H1 (cell line): ENCODE measurements at regions not wholly inside any gene's neighbourhood (a gene's known extent, or its start where the extent isn't known, plus 50 kb on each side); places are given as distances from the start of the nearest gene placed in this dataset.

Source experiments
- PHF8 ChIP-seq: fragments of 200-600 bp; sonication (generic); conservative IDR thresholded peaks from 2 replicates; pipeline ENCODE4 v1.7.1; 2012; ENCODE audit warnings: low read depth, mild to moderate bottlenecking, inconsistent platforms, low read length, moderate library complexity
- TF ChIP-seq, protein P1 (sequence below): fragments of 300-600 bp; sonication (generic); IDR thresholded peaks from 2 replicates; pipeline ENCODE4 v1.7.1; 2012; ENCODE audit warnings: low read length, moderate library complexity, mild to moderate bottlenecking, inconsistent platforms; ENCODE audit not compliant: insufficient replicate concordance

- TF ChIP-seq, protein P1, sequence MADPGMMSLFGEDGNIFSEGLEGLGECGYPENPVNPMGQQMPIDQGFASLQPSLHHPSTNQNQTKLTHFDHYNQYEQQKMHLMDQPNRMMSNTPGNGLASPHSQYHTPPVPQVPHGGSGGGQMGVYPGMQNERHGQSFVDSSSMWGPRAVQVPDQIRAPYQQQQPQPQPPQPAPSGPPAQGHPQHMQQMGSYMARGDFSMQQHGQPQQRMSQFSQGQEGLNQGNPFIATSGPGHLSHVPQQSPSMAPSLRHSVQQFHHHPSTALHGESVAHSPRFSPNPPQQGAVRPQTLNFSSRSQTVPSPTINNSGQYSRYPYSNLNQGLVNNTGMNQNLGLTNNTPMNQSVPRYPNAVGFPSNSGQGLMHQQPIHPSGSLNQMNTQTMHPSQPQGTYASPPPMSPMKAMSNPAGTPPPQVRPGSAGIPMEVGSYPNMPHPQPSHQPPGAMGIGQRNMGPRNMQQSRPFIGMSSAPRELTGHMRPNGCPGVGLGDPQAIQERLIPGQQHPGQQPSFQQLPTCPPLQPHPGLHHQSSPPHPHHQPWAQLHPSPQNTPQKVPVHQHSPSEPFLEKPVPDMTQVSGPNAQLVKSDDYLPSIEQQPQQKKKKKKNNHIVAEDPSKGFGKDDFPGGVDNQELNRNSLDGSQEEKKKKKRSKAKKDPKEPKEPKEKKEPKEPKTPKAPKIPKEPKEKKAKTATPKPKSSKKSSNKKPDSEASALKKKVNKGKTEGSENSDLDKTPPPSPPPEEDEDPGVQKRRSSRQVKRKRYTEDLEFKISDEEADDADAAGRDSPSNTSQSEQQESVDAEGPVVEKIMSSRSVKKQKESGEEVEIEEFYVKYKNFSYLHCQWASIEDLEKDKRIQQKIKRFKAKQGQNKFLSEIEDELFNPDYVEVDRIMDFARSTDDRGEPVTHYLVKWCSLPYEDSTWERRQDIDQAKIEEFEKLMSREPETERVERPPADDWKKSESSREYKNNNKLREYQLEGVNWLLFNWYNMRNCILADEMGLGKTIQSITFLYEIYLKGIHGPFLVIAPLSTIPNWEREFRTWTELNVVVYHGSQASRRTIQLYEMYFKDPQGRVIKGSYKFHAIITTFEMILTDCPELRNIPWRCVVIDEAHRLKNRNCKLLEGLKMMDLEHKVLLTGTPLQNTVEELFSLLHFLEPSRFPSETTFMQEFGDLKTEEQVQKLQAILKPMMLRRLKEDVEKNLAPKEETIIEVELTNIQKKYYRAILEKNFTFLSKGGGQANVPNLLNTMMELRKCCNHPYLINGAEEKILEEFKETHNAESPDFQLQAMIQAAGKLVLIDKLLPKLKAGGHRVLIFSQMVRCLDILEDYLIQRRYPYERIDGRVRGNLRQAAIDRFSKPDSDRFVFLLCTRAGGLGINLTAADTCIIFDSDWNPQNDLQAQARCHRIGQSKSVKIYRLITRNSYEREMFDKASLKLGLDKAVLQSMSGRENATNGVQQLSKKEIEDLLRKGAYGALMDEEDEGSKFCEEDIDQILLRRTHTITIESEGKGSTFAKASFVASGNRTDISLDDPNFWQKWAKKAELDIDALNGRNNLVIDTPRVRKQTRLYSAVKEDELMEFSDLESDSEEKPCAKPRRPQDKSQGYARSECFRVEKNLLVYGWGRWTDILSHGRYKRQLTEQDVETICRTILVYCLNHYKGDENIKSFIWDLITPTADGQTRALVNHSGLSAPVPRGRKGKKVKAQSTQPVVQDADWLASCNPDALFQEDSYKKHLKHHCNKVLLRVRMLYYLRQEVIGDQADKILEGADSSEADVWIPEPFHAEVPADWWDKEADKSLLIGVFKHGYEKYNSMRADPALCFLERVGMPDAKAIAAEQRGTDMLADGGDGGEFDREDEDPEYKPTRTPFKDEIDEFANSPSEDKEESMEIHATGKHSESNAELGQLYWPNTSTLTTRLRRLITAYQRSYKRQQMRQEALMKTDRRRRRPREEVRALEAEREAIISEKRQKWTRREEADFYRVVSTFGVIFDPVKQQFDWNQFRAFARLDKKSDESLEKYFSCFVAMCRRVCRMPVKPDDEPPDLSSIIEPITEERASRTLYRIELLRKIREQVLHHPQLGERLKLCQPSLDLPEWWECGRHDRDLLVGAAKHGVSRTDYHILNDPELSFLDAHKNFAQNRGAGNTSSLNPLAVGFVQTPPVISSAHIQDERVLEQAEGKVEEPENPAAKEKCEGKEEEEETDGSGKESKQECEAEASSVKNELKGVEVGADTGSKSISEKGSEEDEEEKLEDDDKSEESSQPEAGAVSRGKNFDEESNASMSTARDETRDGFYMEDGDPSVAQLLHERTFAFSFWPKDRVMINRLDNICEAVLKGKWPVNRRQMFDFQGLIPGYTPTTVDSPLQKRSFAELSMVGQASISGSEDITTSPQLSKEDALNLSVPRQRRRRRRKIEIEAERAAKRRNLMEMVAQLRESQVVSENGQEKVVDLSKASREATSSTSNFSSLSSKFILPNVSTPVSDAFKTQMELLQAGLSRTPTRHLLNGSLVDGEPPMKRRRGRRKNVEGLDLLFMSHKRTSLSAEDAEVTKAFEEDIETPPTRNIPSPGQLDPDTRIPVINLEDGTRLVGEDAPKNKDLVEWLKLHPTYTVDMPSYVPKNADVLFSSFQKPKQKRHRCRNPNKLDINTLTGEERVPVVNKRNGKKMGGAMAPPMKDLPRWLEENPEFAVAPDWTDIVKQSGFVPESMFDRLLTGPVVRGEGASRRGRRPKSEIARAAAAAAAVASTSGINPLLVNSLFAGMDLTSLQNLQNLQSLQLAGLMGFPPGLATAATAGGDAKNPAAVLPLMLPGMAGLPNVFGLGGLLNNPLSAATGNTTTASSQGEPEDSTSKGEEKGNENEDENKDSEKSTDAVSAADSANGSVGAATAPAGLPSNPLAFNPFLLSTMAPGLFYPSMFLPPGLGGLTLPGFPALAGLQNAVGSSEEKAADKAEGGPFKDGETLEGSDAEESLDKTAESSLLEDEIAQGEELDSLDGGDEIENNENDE: no peak
- no peak for TF ChIP-seq PHF8
Measured at GRCh38 chr4:165787516-165788274, 85.3 kb upstream of the TLL1 start (continued).
